Activated CD4-positive, alpha-beta memory T cell treated with anti-CD3 and anti-CD28 coated beads, Interleukin-2, amount 10 ng/mL, durations not matched to agents 7 days and 5 days (primary cell): ENCODE measurements at regions not wholly inside any gene's neighbourhood (a gene's known extent, or its start where the extent isn't known, plus 50 kb on each side); places are given as distances from the start of the nearest gene placed in this dataset.
A peak's percentile ranks its signal among the peaks of the same experiment; 100 is the strongest.

ENCODE experiments used
- CTCF ChIA-PET: fragments of 350-600 bp; sonication (Branson Sonifier 250); formaldehyde crosslinking; loops from one replicate; lab custom pipeline; 2021; ENCODE audit warnings: antibody characterized with exemption, inconsistent platforms; lab: Charles Lee
- POLR2A ChIA-PET: fragments of 350-600 bp; sonication (Branson Sonifier 250); formaldehyde crosslinking; loops from one replicate; lab custom pipeline; 2021; ENCODE audit warnings: antibody characterized with exemption; lab: Charles Lee
- DNase-seq: peaks from one replicate; pipeline ENCODE4 v3.0.0-alpha.2; 2020
- H3K27ac Mint-ChIP-seq: one replicate; pipeline ENCODE4 v1.8.0; 2021; ENCODE audit warnings: mild to moderate bottlenecking, mixed read lengths
- H3K27me3 Mint-ChIP-seq: one replicate; pipeline ENCODE4 v1.8.0; 2021; ENCODE audit warnings: mixed read lengths
- H3K36me3 Mint-ChIP-seq: one replicate; pipeline ENCODE4 v1.8.0; 2021; ENCODE audit warnings: low read depth, mixed read lengths
- H3K4me1 Mint-ChIP-seq: one replicate; pipeline ENCODE4 v1.8.0; 2021; ENCODE audit warnings: mixed read lengths
- H3K4me3 Mint-ChIP-seq: one replicate; pipeline ENCODE4 v1.8.0; 2021; ENCODE audit warnings: mild to moderate bottlenecking, mixed read lengths
- H3K9me3 Mint-ChIP-seq: one replicate; pipeline ENCODE4 v1.8.0; 2021; ENCODE audit warnings: mixed read lengths

- ChIA-PET POLR2A (no interaction called here), CTCF (no interaction called here)
- Mint-ChIP-seq H3K9me3 (no peaks in the 10 kb centered on the region), H3K36me3 (no peaks in the 10 kb centered on the region), H3K4me3 (no peak overlapping the region), H3K27ac (no peak overlapping the region), H3K4me1 (no peaks in the 10 kb centered on the region), H3K27me3 (peaks cover 33% of the 10 kb centered on the region)
- no peak for DNase-seq
These were observed 64.2 kb upstream of the CASZ1 start for GRCh38 chr1:10860682-10861081.

DNA sequence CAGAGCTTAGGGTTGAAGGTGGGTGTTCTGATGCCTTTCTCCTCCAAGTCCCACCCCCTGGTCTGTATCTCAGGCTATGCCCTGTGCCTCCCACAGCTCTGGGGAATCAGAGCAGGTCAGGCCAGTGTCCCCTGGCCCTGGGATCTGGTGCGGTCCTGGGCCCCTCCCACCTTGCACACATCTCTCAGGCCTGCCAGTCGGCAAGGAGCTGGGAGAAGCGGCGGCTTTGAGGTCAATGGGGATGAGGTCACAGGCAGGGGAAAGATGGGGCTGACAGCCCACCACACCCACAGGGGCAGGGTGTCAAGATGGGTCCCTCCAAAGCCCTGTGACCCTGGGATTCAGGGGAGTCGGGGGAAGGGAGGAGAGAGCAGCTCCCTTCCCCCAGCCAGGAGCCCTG lies 65.4 kb upstream of the CASZ1 start:
- Mint-ChIP-seq H3K27ac (no peak overlapping the region), H3K4me3 (no peak overlapping the region), H3K27me3 (peaks cover 42% of the 10 kb centered on the region), H3K9me3 (no peaks in the 10 kb centered on the region), H3K36me3 (no peaks in the 10 kb centered on the region), H3K4me1 (peaks cover 4% of the 10 kb centered on the region)
- POLR2A ChIA-PET = interaction anchor here (1.0 kb wide), 1 partner anchor 367 kb away, joined by 3 read pairs; no protein-coding TSS in a partner anchor
- CTCF ChIA-PET = interaction anchor here (0.7 kb wide), 1 partner anchor 367 kb away, joined by 3 read pairs; no protein-coding TSS in a partner anchor
- no peak for DNase-seq

DNA sequence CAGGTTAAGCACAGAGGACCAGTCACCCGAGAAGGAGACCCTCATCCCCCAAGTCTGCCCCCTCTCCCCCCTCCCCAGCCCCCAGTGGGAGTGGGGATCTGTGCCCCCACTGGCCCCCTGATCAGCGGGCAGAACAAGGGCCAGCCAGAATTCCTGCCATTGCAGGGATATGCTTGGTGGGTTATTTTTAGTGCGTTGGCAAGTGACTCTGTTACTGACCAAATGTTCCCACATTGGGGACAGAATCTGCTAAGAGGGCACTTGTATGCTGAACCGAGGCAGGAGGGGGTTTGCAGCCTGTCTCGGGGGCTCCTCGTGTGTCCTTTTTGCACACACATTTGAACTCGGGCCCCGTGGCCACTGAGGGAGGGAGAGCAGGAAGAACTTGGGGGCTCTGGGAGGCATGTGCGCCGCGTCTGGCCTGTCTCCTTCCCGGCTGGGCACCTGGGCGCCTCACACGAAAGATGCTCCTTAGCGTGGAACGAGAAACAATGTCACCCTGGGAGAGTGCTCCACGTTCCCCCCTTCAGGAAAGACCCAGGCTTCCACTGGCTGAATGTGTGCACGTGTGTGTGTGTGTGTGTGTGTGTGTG lies 66.4 kb upstream of the CASZ1 start:
- H3K9me3 Mint-ChIP-seq = no peaks in the 10 kb centered on the region
- ChIA-PET POLR2A (no interaction called here), CTCF (no interaction called here)
- no peaks in the 10 kb centered on the region for H3K36me3 Mint-ChIP-seq
- peaks cover 47% of the 10 kb centered on the region for H3K27me3 Mint-ChIP-seq
- H3K27ac Mint-ChIP-seq = no peak overlapping the region
- no peak for DNase-seq
- peaks cover 6% of the 10 kb centered on the region for H3K4me1 Mint-ChIP-seq
- H3K4me3 Mint-ChIP-seq = no peak overlapping the region

DNA sequence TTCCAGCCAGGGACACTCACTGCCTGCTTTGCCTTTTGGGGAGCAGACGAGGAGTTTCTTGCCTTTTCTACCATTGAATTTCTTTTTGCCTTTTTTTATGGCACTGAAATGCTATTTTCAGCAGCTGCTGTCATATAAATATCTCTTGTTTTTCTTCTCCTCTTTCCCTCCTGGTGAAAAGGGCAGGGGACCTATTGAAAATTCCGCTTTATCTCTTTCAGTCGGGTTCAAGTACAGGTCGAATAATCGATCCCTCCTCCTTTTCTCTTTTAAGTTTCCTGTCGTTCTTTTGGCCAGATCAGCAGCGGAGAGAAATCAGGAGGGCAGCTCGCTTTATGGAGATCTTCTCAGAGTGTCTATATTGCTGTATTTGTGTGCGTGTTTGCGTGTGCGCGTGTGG lies 67.4 kb upstream of the CASZ1 start:
- H3K9me3 Mint-ChIP-seq = no peaks in the 10 kb centered on the region
- H3K4me1 Mint-ChIP-seq = peaks cover 6% of the 10 kb centered on the region
- ChIA-PET CTCF (interaction anchor here (3.0 kb wide), 1 partner anchor 357 kb away, joined by 11 read pairs; no protein-coding TSS in a partner anchor), POLR2A (no interaction called here)
- H3K4me3 Mint-ChIP-seq = no peak overlapping the region
- no peaks in the 10 kb centered on the region for H3K36me3 Mint-ChIP-seq
- no peak overlapping the region for H3K27ac Mint-ChIP-seq
- H3K27me3 Mint-ChIP-seq = peaks cover 54% of the 10 kb centered on the region
- no peak for DNase-seq

- peaks cover 56% of the 10 kb centered on the region for H3K27me3 Mint-ChIP-seq
These were observed 68.3 kb upstream of the CASZ1 start for GRCh38 chr1:10864776-10865175.

DNA sequence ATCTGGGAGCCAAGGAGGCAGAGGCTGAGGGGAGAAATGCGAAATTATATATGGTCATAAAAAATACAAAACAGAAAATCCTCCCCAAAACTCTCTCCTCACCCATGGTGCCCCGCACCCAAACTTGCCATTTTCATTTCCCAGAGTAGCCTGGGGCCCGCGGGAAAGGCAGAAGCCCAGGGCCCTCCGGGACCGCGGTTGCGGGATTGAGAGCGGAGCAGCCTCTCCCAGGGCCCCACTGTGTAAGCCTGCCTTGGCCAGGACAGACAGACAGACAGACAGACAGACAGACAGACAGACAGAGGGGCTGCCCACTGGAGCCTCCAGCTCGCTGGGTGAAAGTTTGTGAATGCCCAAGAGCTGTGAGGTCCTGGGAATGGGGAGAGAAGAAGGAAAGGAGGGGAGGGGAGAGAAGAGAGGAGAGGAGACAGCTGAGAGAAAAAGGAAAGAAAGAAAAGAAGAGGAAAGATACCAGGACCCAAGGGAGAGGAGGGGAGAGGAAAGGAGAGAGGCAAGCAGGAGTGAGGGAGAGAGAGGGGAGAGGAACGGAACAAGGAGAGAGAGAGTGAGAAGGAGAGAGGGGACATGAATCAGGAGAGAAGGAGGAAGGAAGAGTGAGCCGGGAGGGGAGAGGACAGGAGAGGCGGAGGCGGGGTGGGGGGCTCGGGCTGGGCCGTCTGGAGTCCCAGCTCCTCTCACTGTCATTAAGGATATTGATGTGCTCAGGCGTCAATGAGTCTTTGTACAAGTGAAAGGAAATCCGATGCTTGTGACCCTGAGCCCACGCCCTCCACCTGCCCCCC lies 69.3 kb upstream of the CASZ1 start:
- DNase-seq = no peak
- peaks cover 61% of the 10 kb centered on the region for H3K27me3 Mint-ChIP-seq
- H3K27ac Mint-ChIP-seq = no peak overlapping the region
- peaks cover 6% of the 10 kb centered on the region for H3K4me1 Mint-ChIP-seq
- H3K9me3 Mint-ChIP-seq = no peaks in the 10 kb centered on the region
- POLR2A ChIA-PET = interaction anchor here (0.7 kb wide), 1 partner anchor 74 kb away, joined by 3 read pairs; no protein-coding TSS in a partner anchor
- no peaks in the 10 kb centered on the region for H3K36me3 Mint-ChIP-seq
- no peak overlapping the region for H3K4me3 Mint-ChIP-seq
- CTCF ChIA-PET = interaction anchor here (0.7 to 3.0 kb wide), 6 partner anchors 13 to 436 kb away, joined by 3 to 11 read pairs (median 4); partner anchors contain the start of gene CENPS

More at GRCh38 chr1:10864776-10865175, 68.3 kb upstream of the CASZ1 start:
- ChIA-PET CTCF (interaction anchor here (0.6 to 3.0 kb wide), 6 partner anchors 14 to 371 kb away, joined by 3 to 11 read pairs (median 3); no protein-coding TSS in a partner anchor), POLR2A (interaction anchor here (0.7 kb wide), 1 partner anchor 73 kb away, joined by 3 read pairs; no protein-coding TSS in a partner anchor)
- no peak for DNase-seq
- Mint-ChIP-seq H3K9me3 (no peaks in the 10 kb centered on the region), H3K27ac (no peak overlapping the region), H3K4me1 (peaks cover 6% of the 10 kb centered on the region), H3K36me3 (no peaks in the 10 kb centered on the region), H3K4me3 (no peak overlapping the region)

DNA sequence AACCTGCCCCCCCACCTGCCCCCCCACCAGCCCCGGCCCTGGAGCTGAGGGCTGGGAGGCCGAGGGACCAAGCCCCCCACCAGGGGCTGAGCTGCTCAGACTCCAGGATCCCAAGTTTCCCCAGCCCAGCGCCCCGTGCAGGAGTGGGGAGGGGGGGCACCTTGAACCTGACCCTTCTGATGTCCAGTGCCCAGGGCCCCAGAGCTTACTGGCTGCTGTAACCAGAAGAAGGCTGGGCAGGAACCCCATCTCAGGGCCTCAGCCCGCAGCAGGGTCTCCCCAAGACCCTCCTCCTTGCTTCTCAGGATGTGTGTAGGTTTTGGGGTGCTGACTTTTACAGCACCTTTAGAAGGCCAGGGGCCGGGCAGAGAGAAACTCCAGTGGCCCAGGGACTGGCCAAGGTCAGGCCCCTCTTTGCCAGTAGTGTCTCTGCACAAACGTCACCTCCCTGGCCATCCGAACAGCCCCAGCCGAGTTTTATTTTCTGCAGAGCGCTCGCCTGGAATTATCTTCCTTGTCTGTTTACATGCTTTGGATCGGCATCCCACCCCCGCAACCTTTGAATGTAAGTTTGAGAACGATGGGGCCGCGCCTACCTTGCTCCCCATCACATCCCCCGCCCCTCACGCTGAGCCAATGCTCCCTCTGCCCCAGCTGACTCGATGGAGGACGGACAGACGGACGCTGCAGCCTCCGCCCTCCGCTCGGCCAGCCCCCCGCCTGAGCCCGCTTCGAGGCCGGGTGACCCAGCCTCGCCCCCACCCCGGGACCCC lies 70.1 kb upstream of the CASZ1 start:
- ChIA-PET CTCF (interaction anchor here (1.0 to 3.0 kb wide), 5 partner anchors 174 to 436 kb away, joined by 3 to 11 read pairs (median 10); partner anchors contain the start of gene CENPS), POLR2A (no interaction called here)
- H3K27ac Mint-ChIP-seq = no peak overlapping the region
- H3K27me3 Mint-ChIP-seq = peaks cover 64% of the 10 kb centered on the region
- DNase-seq = no peak
- peaks cover 6% of the 10 kb centered on the region for H3K4me1 Mint-ChIP-seq
- no peaks in the 10 kb centered on the region for H3K9me3 Mint-ChIP-seq
- no peaks in the 10 kb centered on the region for H3K36me3 Mint-ChIP-seq
- H3K4me3 Mint-ChIP-seq = peak overlapping the region; percentile 30

DNA sequence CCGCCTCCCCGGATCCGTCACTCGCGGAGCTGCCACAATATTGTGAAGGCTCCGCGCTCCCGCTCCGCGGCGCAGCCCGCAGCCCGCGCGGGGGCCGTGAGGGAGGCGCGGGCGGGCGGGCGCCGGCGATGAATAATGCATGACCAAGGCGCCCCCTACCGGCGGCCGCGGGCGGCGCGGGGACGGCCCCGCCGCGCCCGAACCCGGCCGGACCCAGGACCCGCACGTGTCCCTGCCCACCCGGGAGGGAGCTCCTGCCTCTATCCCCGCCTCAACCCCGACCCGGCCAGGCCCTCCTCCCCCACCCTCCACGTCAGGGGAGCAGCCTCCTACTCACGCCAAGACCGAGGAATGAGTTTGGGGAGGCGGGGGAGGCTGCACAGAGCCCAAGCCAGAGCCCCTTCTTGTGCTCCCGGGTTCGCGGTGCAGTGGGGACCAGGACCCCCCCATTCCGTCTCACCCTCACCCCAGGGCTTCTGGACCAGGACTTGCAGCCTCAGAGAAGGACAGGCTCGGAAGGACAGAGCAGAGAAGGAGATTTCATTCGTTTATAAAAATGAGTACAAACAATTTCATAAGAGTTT lies 70.8 kb upstream of the CASZ1 start:
- no peak overlapping the region for H3K4me3 Mint-ChIP-seq
- peak; percentile 62 for DNase-seq
- no peaks in the 10 kb centered on the region for H3K36me3 Mint-ChIP-seq
- no peaks in the 10 kb centered on the region for H3K9me3 Mint-ChIP-seq
- H3K27me3 Mint-ChIP-seq = peaks cover 62% of the 10 kb centered on the region
- H3K4me1 Mint-ChIP-seq = peaks cover 6% of the 10 kb centered on the region
- H3K27ac Mint-ChIP-seq = no peak overlapping the region
- ChIA-PET CTCF (interaction anchor here (0.8 to 2.1 kb wide), 3 partner anchors 175 to 372 kb away, joined by 3 to 11 read pairs (median 10); no protein-coding TSS in a partner anchor), POLR2A (no interaction called here)

DNA sequence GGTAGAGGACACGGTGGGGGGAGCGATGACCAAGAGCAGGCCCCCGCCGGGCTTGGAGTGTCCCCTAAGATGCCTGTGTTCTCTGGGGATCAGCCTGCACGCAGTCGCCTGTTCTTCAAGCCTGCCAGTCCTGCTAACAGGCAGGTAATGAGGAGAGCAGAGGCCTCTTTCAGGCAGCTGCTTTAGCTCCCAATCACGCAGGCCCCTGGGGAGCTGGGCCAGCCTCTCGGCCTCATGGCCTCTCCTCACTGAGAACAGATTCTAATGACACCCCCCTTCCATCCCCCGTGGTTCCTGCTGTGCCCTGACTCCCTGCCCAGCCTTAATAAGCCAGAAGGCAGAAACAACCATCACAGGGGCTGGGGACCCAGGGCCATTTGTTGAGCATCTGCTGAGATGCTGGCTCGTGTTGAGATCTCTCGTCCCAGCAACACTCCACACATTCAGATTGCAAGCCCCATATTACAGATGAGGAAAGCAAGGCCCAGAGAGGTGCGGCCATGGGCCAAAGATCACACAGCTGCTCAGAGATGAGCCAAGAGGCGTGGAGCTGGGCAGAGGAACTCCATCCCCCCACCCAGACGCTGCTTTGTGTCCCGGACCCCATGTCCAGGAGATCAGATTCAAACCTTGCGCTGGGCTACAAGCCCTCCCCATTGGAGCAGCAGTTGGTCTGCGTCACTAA lies 71.6 kb upstream of the CASZ1 start:
- no peak overlapping the region for H3K4me3 Mint-ChIP-seq

GRCh38 chr1:10868599-10868965 lies 72.1 kb upstream of the CASZ1 start:
- Mint-ChIP-seq H3K36me3 (no peaks in the 10 kb centered on the region), H3K9me3 (no peaks in the 10 kb centered on the region), H3K27ac (no peak overlapping the region), H3K4me3 (no peak overlapping the region), H3K4me1 (peaks cover 6% of the 10 kb centered on the region), H3K27me3 (peaks cover 51% of the 10 kb centered on the region)
- POLR2A ChIA-PET = interaction anchor here (0.7 to 1.1 kb wide), 2 partner anchors 72 to 374 kb away, joined by 3 to 4 read pairs; no protein-coding TSS in a partner anchor
- DNase-seq = no peak
- CTCF ChIA-PET = interaction anchor here (2.2 to 2.5 kb wide), 2 partner anchors 361 to 374 kb away, joined by 7 to 15 read pairs; no protein-coding TSS in a partner anchor

More for the DNA sequence above, 71.6 kb upstream of the CASZ1 start:
- no peaks in the 10 kb centered on the region for H3K36me3 Mint-ChIP-seq
- peaks cover 56% of the 10 kb centered on the region for H3K27me3 Mint-ChIP-seq
- CTCF ChIA-PET = interaction anchor here (2.2 kb wide), 1 partner anchor 361 kb away, joined by 7 read pairs; no protein-coding TSS in a partner anchor
- peaks cover 6% of the 10 kb centered on the region for H3K4me1 Mint-ChIP-seq
- H3K27ac Mint-ChIP-seq = no peak overlapping the region
- POLR2A ChIA-PET = interaction anchor here (0.7 kb wide), 1 partner anchor 72 kb away, joined by 3 read pairs; no protein-coding TSS in a partner anchor
- no peak for DNase-seq
- H3K9me3 Mint-ChIP-seq = no peaks in the 10 kb centered on the region

- no peaks in the 10 kb centered on the region for H3K9me3 Mint-ChIP-seq
- peaks cover 6% of the 10 kb centered on the region for H3K4me1 Mint-ChIP-seq
- no peak for DNase-seq
- ChIA-PET POLR2A (interaction anchor here (1.1 kb wide), 1 partner anchor 375 kb away, joined by 4 read pairs; no protein-coding TSS in a partner anchor), CTCF (interaction anchor here (0.6 to 2.5 kb wide), 8 partner anchors 9 to 376 kb away, joined by 3 to 15 read pairs (median 4); no protein-coding TSS in a partner anchor)
- peaks cover 38% of the 10 kb centered on the region for H3K27me3 Mint-ChIP-seq
- no peak overlapping the region for H3K27ac Mint-ChIP-seq
- H3K4me3 Mint-ChIP-seq = no peak overlapping the region
- no peaks in the 10 kb centered on the region for H3K36me3 Mint-ChIP-seq
These were observed 73.5 kb upstream of the CASZ1 start for GRCh38 chr1:10869933-10870332.
